ENCODE measurements at regions not wholly inside any gene's neighbourhood (a gene's known extent, or its start where the extent isn't known, plus 50 kb on each side); places are given as distances from the start of the nearest gene placed in this dataset.
"Not testable (repeated sequence)": the region's sequence is repeated elsewhere in the genome, so short reads cannot be mapped to it uniquely, and the experiment has no call there.

DNA sequence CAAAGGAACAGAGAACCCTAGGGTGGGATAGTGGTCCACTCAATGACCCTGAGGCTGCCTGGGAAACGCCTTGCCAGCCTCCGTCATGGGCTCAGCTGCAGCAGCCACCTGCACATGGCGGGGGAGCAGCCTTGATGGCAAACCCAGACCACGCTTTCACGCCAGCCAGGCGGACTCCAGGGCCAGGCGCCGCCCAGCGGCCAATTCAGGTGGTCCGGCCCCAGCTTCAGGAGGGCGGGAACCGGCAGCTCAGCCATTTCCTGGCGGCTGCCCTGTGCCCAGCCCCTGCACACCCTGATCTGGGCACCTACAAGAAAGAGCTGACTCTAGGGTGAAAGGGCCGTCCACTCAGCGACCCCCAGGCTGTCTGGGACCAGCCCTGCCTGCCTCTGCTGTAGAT is 87.5 kb downstream of the POTEG start:
- not testable (repeated sequence) for H3K4me3 ChIP-seq (ENCODE audit: low read length)

DNA sequence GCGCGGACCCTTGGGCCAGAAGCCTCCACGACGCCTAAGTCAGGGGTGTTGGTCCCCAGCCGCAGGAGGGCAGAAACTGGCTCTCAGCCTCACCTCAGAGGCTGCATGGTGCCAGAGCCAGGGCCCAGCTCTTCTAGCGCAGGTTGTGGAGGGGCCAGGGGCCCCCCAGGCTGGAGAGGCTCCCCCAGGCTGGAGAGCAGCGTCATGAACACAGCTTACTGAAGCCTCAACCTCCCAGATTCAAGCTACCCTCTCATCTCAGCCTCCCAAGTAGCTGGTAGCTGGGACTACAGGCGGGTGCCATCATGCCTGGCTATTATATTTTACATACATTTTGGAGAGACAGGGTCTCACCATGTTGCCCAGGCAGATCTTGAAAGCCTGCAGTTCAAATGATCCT is 87.0 kb downstream of the POTEG start:
- not testable (repeated sequence) for H3K4me3 ChIP-seq (ENCODE audit: low read length)
